HPDE6-E6E7 (cell line): ENCODE measurements at regions not wholly inside any gene's neighbourhood (a gene's known extent, or its start where the extent isn't known, plus 50 kb on each side); places are given as distances from the start of the nearest gene placed in this dataset.

Source experiments
- DNase-seq: peaks from one replicate; pipeline ENCODE4 v3.0.0; 2011; ENCODE audit warnings: missing footprints; ENCODE audit errors: extremely low spot score

DNA sequence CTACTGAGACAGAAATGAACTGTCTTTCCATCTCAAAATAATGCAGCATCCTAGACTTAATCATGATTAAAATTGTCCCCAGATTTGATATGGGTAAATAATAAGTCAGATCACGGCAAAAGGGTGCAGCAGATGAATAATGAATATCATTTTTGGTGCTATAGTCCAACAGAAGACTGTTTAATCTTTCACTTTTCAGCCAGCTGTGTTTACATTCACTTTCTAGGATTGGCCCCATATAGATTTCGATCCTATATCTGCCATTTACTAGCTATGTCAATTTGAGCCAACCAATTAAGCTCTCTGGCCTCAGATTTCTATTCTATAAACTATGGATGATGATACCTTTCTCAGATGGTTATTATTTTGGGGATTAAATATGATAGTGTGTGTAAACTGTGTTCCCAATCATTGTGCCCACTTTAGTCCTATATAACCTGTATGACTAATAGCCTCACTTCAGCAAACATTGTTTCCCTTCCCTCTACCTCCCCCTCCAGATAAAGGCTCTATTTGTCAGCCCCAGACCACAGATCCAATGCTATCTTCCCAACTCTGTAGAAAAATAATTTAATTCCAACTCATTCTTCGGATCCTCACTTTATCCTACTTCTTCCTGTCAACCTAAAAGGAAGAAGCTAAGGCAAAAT lies 53.6 kb upstream of the NT5E start:
- no peak for DNase-seq

GRCh38 chr6:85395746-85396145 lies 54.1 kb upstream of the NT5E start:
- no peak for DNase-seq

DNA sequence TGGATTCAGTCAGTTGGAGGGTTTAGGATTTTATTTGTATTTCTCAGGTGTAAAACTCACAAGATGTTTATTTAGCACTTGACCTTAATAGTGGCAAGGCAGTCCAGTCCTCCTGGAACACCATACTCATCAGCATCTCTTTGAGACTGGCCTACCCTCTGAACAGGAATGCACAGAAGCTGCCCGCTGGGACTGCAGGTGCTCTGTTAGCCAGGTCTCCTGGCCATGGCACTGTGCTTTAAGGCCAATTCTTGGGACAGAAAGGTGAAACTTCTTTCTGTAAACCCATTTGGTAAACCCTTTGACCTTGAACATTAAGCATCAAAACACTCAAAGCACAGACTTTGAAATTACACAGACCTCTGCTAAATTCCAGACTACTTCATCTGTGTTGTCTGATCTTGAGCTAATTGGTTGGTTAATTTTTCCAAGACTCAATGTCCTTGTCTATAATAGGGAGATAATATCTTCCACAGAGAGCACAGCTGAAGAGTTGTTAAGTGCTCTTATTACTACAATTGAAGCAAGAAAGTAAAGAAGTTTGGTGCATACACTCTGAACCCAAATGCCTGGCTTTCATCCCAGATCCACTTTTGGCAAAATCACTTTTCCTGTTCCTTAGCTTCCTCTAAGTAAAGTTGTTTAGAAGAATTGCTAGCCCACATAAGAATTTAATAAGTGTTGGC lies 54.9 kb upstream of the NT5E start:
- DNase-seq, result no peak

DNA sequence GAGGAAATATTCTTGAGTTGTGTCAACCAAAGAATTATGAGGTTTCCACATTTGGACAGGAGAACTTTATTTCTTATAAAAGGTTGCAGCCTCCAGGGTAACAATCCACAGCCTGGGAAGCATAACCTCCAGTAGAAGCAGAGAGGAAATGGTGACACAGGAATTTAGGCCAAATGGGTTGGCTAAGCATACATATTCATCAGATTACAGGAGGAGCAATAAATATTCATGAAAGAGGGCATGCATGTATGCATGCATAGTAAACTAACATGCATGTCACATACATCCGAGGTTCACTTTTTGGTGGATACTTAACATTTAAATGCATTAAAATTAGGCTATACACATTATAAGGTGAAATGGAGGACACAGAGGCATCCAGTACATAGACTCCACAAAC lies 55.7 kb upstream of the NT5E start:
- DNase-seq, result no peak

DNA sequence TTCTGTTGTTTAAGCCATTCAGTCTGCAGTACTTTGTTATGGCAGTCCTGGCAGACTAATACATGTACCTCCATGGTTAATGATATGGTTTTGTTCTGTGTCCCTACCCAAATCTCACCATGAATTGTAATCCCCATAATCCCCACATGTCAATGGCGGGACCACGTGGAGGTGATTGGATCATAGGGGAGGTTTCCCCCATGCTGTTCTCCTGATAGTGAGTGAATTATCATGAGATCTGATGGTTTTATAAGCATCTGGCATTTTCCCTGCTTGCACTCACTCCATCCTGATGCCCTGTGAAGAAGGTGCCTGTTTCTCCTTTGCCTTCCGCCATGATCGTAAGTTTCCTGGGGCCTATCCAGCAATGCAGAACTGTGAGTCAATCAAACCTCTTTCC lies 57.5 kb upstream of the NT5E start:
- DNase-seq, result no peak

DNA sequence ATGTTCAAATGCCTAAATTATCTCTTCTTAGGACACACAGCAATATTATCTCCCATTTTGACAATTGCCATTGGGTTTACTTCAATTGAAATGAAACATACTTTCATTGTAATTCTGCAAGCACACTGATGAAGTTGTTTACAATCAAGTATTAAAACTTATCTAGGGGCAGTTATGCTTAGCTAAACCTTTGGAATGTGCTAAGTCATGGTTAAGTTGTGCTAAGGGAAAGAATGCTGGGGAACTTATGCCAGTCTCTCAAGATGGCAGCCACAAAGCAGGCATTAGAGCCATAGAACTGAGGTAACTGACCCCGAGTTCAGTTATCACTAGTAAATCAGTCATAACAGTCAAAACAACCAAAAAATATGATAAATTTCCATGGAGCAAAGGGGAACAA lies 59.1 kb upstream of the NT5E start:
- DNase-seq, result no peak

DNA sequence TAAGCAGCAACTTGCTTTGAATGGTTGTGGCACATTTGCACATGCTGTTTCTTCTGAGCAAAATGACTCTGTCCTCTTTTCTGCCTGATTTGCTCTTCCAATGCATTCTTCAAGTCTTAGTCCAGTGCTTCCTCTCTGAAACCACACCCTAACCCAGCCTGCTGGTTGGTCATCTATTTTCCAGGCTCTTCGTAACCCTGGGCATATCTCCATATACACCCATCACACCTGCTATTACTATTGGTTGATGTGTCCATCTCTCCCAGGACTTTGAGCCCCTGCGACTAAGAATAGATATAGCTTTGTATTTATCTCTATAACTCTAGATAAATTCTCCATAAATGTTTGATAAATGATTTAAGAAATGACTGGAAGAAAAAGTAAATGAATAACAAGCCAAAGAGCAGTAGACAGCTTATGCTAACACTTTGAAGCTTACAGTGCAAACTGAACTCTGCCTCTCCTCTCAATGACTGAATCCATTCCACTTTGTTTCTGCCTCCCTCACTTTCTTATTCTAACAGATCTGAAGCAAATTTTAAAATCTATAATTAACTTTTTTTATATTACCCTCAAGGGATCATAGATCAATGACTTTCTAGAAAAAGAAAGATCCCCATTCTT lies 59.7 kb upstream of the NT5E start:
- no peak for DNase-seq

DNA sequence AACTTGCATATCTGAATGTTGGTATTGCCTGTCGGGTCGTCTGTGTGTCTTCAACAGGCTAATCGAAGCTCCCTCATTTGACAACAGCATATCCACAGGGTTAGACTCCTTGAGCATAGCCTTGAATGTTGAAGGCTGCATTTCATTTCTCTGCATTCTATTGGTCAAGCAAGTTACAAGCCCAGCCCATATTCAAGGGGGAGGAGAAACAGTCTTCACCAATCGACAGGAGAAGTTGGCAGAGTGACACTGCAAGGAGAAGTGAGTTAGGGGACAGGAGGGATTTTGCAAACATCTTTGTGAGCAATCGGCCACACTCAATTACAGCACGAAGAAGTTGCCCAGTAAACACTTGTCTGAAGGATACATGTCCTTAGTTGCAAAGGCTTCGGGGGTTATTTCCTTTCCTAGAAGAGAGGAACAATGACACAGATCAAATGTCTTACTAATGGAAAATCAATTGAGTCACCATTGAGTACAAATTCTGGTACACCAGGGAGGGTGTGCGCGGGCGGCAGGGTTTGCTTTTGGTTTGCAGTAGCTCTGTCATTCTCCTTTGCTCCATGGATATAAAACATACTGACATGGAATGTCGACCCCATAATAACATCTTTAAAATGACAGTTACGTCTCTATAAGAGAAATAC lies 60.6 kb upstream of the NT5E start:
- DNase-seq, result no peak

GRCh38 chr6:85388531-85388930 lies 61.4 kb upstream of the NT5E start:
- DNase-seq, result no peak

- DNase-seq, result no peak
Measured at GRCh38 chr6:85385636-85386315, 64.1 kb upstream of the NT5E start.

DNA sequence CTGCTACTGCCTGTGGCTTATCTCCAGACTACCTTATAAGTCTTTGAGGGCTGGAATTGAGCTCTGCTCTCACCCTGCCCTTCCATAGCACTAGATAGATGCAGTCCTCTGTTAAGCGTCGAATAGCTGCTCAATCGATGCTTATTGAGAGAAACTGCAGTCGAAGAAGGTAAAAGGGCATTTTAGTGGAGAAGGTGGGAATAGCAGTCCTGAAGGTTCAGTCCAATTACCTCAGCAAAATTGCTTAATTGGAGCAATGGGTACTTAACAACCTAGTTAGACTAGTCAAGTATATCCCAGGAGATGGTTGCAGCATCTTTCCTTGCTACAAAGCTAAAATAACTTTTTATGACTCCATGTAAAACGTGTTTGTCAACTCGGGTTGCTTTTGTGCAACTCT lies 66.8 kb upstream of the NT5E start:
- no peak for DNase-seq

GRCh38 chr6:85382541-85382940 lies 67.3 kb upstream of the NT5E start:
- DNase-seq, result no peak

DNA sequence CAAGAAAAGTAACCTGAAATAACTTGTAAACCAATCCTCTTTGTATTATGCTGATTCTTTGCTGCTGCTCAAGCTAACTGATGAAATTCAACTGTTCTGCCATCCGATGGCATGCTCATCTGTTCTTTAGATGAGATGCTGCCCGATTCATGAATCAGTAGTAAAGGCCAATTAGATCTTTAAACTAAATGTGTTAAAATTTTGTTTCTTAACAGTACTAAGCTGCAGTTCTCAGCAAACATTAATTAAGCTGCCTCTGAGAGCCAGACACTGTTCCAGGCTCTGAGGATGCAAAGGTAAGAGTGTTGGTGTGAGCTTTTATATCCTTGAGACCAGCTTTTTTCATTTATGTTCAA lies 77.0 kb upstream of the NT5E start:
- DNase-seq, result no peak

DNA sequence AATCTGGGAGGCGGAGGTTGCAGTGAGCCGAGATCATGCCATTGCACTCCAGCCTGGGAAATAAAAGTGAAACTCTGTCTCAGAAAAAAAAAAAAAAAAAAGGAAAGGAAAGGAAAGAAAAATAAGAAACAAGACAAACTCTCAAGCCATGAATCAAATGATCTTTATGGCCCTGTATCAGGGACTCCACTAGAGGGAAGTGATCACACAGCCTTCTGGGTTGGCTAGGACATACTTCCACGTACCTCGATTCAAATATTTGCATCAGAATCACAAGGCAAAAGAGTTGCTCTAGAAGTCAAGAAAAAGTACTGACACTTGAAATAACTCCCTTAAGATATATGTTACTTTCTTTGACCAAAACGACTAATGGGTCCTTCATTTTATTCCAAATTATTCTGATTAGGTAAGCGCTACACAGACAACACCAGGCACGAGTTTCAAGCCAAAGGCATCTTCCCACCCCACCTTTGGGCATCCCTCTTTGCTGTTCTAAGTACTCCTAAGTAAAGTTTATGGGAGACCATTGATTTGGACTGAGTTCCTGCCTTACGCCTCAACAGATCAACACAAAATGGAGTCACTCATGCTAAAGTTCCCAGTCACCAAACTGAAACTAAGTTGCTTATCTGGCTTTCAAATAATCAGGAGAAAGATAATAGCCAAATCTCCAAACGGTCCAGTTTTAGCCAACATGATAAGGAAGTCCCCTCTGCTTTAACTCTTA lies 77.5 kb upstream of the NT5E start:
- DNase-seq, result no peak

GRCh38 chr6:85368631-85369030 lies 81.3 kb upstream of the NT5E start:
- no peak for DNase-seq

GRCh38 chr6:85364344-85364743 lies 85.5 kb upstream of the NT5E start:
- DNase-seq, result peak; percentile 81

GRCh38 chr6:85363870-85364269 lies 86.0 kb upstream of the NT5E start:
- DNase-seq, result no peak

DNA sequence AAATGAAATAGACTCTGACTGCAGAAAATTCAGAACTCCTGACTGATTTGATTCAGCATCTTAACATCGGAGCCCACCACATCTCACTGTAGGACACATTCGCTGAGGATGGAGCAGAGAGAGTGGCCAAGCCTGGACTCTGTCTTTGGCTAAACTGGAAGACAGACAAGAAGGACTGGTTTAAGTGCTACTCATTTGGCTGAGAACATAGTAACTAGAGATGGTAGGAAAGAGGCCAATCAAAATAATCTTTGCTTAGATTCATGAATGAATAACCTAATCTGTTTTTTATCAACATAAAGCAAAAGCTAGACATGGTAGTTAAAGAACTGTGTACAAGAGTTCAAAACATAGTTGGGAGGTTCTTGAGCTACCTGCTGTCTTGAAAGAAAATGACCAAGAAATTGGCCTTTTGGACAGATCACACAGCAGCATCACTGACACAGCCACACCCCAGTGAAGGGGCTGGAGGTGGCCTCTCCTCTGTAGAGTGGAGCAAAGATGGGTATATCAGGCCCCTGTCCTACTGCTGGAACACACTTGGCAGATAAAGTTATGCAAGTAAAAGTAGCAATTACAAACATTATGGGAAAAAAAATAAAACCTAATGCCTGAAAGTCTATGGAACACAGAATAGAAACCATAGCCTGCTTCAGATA lies 87.1 kb upstream of the NT5E start:
- no peak for DNase-seq

DNA sequence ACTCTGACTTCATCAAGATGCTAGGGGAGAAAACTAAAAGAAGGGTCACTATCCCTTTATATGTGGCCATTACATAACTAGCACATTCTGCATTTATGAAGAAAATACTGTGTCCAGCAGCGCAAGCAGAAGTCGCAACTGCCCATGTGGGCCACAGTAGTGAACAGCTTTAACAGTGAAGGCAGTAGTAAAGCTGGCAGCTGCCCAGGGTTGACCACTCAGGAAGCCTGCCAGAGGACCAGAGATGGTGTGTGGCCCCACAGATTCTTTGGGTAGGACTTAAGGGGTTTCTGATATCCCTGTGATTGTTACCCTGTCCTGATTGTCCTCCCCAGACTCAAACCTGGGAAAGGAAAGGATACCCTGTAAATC lies 88.3 kb upstream of the NT5E start:
- no peak for DNase-seq

- peak; percentile 81 for DNase-seq
Measured at GRCh38 chr6:85360794-85361642, 88.9 kb upstream of the NT5E start.
